ENCODE measurements at regions not wholly inside any gene's neighbourhood (a gene's known extent, or its start where the extent isn't known, plus 50 kb on each side); places are given as distances from the start of the nearest gene placed in this dataset.

GRCh38 chr3:64410226-64410625 lies 185.0 kb upstream of the PRICKLE2 start:
- H3K27me3 Mint-ChIP-seq: peaks cover 4 to 17% of the 10 kb centered on the region in 2 donors
- H3K27ac Mint-ChIP-seq: no peak overlapping the region
- H3K4me3 Mint-ChIP-seq: no peak overlapping the region
- Histone ChIP-seq H3K27me3 (ENCODE audit: insufficient read depth, low read length, poor library complexity, severe bottlenecking) (no peaks in the 10 kb centered on the region), H3K4me1 (ENCODE audit: insufficient read depth, low read length) (no peaks in the 10 kb centered on the region), H3K36me3 (ENCODE audit: insufficient read depth, low read length) (no peaks in the 10 kb centered on the region), H3K4me3 (ENCODE audit: low read length) (no peak overlapping the region), H3K9me3 (ENCODE audit: low read length) (no peaks in the 10 kb centered on the region), H3K27ac (ENCODE audit: low read depth, low read length) (no peak overlapping the region)
- POLR2A ChIA-PET: no interaction called here
- H3K36me3 Mint-ChIP-seq: no peaks in the 10 kb centered on the region
- H3K9me3 Mint-ChIP-seq: peaks cover 0 to 2% (median 0%) of the 10 kb centered on the region in 5 donors
- DNase-seq: no peak
- CTCF ChIA-PET: no interaction called here
- H3K4me1 Mint-ChIP-seq: no peaks in the 10 kb centered on the region

DNA sequence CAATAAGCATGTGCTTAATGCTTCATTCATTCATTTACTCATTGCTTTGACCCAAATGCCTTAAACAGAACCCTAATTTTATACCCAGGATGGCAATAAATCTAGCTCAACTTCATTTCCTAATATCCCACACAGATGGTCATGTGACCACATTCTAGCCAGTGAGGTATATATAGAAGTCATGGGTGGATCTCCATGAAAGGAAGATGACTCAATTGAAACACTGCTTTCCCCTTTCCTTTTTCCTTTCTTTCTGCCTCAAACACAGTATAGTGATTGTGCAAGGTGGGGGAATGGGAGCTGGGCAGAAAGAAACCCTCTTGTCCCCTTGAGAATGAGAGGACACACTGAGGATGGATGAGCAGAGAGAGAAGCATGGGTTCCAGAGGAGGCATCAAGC lies 183.5 kb upstream of the PRICKLE2 start:
- H3K27ac Mint-ChIP-seq: no peak overlapping the region
- ChIA-PET POLR2A (no interaction called here), CTCF (no interaction called here)
- Histone ChIP-seq H3K4me1 (ENCODE audit: insufficient read depth, low read length) (no peaks in the 10 kb centered on the region), H3K27ac (ENCODE audit: low read depth, low read length) (no peak overlapping the region), H3K27me3 (ENCODE audit: insufficient read depth, low read length, poor library complexity, severe bottlenecking) (no peaks in the 10 kb centered on the region), H3K4me3 (ENCODE audit: low read length) (no peak overlapping the region), H3K9me3 (ENCODE audit: low read length) (no peaks in the 10 kb centered on the region), H3K36me3 (ENCODE audit: insufficient read depth, low read length) (no peaks in the 10 kb centered on the region)
- no peaks in the 10 kb centered on the region for H3K4me1 Mint-ChIP-seq
- no peak for DNase-seq
- no peak overlapping the region for H3K4me3 Mint-ChIP-seq
- peaks cover 0 to 13% of the 10 kb centered on the region in 2 donors for H3K27me3 Mint-ChIP-seq
- H3K9me3 Mint-ChIP-seq: peaks cover 0 to 2% (median 0%) of the 10 kb centered on the region in 5 donors
- no peaks in the 10 kb centered on the region for H3K36me3 Mint-ChIP-seq

DNA sequence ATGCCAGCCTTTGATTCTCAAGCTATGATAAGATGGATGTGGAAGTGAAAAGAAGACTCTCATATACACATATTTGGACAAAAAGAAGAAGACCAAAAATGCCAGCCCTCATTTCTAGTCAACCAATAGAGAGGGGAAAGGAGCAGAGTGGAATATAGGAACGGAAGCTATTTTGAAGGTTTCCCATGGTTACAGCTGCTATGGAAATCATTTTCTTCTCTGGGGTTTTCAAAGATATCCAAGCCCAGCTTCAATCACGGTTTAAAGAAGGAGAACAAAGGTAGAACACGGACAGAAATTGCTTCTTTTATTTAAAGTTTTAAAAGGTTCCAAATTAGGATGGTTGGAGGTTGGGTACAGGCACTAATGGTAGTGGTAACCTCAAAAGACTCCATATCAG lies 181.0 kb upstream of the PRICKLE2 start:
- no peaks in the 10 kb centered on the region for H3K9me3 ChIP-seq (ENCODE audit: low read length)
- H3K27me3 Mint-ChIP-seq: peaks cover 0 to 7% of the 10 kb centered on the region in 2 donors
- ChIA-PET CTCF (no interaction called here), POLR2A (no interaction called here)
- H3K27me3 ChIP-seq (ENCODE audit: insufficient read depth, low read length, poor library complexity, severe bottlenecking): no peaks in the 10 kb centered on the region
- no peaks in the 10 kb centered on the region for H3K36me3 Mint-ChIP-seq
- H3K4me3 ChIP-seq (ENCODE audit: low read length): no peak overlapping the region
- H3K9me3 Mint-ChIP-seq: peaks cover 0 to 2% (median 0%) of the 10 kb centered on the region in 5 donors
- H3K27ac Mint-ChIP-seq: no peak overlapping the region
- no peak overlapping the region for H3K27ac ChIP-seq (ENCODE audit: low read depth, low read length)
- DNase-seq: no peak
- no peaks in the 10 kb centered on the region for H3K4me1 ChIP-seq (ENCODE audit: insufficient read depth, low read length)
- no peak overlapping the region for H3K4me3 Mint-ChIP-seq
- H3K36me3 ChIP-seq (ENCODE audit: insufficient read depth, low read length): no peaks in the 10 kb centered on the region
- no peaks in the 10 kb centered on the region for H3K4me1 Mint-ChIP-seq

DNA sequence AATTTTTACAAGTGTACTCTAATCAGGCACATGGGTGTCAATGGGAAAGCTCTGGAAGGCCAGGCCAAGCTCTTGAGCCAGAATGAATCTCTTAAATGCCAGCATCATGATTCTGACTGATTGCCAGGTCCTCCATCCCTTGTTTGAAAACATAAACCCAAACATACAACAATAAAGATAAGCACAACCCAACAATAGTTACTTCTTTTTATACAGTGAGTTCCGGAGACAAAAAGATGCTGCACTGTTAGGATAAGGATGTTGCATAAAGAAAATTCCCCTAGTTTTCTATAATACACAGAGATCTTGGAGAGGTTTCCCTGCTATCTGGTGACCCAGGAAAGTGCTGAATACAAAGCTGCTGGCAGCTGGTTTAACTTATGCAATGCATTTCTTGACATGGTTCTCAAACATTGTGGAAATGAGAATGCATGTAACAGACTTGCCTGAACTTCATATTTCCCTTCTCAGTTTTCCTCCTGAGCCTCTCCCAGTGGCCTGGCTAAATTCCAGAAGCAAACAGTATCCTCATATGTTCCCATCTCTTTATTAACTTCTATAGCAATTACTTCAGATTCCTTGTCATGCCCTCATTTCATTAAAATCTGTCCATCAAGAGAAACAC lies 180.1 kb upstream of the PRICKLE2 start:
- no peak overlapping the region for H3K4me3 Mint-ChIP-seq
- no peaks in the 10 kb centered on the region for H3K36me3 Mint-ChIP-seq
- H3K4me3 ChIP-seq (ENCODE audit: low read length): no peak overlapping the region
- peaks cover 0 to 7% of the 10 kb centered on the region in 2 donors for H3K27me3 Mint-ChIP-seq
- POLR2A ChIA-PET: no interaction called here
- no peak overlapping the region for H3K27ac ChIP-seq (ENCODE audit: low read depth, low read length)
- no peaks in the 10 kb centered on the region for H3K36me3 ChIP-seq (ENCODE audit: insufficient read depth, low read length)
- CTCF ChIA-PET: no interaction called here
- no peaks in the 10 kb centered on the region for H3K27me3 ChIP-seq (ENCODE audit: insufficient read depth, low read length, poor library complexity, severe bottlenecking)
- DNase-seq: no peak
- peaks cover 0 to 2% (median 0%) of the 10 kb centered on the region in 5 donors for H3K9me3 Mint-ChIP-seq
- H3K9me3 ChIP-seq (ENCODE audit: low read length): no peaks in the 10 kb centered on the region
- H3K27ac Mint-ChIP-seq: no peak overlapping the region
- H3K4me1 ChIP-seq (ENCODE audit: insufficient read depth, low read length): no peaks in the 10 kb centered on the region
- H3K4me1 Mint-ChIP-seq: no peaks in the 10 kb centered on the region

DNA sequence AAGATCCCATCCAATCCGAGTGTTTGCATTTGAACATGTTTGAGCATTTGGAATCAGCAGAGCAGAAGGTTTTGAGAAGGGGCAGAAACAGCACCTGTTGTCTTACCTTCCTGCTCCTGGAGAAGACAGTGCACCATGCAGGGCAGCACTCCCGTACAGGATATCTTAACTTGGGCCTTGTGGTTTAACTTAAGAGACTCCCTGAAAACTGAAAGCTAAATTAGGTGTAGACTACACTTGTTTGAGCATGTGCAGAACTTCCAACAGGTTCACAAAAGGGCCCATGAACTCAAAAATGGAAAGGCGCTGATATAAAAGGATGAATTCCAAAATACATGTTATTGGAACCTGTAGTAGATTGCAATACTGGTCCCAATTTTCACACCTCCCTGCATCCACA lies 175.4 kb upstream of the PRICKLE2 start:
- no peak overlapping the region for H3K4me3 Mint-ChIP-seq
- ChIA-PET POLR2A (no interaction called here), CTCF (interaction anchor here (1.1 kb wide), 1 partner anchor 8 kb away, joined by 3 read pairs; no protein-coding TSS in a partner anchor)
- H3K27ac Mint-ChIP-seq: no peak overlapping the region
- H3K27me3 ChIP-seq (ENCODE audit: insufficient read depth, low read length, poor library complexity, severe bottlenecking): peaks cover 3% of the 10 kb centered on the region
- H3K9me3 ChIP-seq (ENCODE audit: low read length): no peaks in the 10 kb centered on the region
- no peaks in the 10 kb centered on the region for H3K36me3 Mint-ChIP-seq
- H3K36me3 ChIP-seq (ENCODE audit: insufficient read depth, low read length): no peaks in the 10 kb centered on the region
- H3K9me3 Mint-ChIP-seq: no peaks in the 10 kb centered on the region
- no peaks in the 10 kb centered on the region for H3K4me1 ChIP-seq (ENCODE audit: insufficient read depth, low read length)
- DNase-seq: no peak
- no peak overlapping the region for H3K27ac ChIP-seq (ENCODE audit: low read depth, low read length)
- H3K4me1 Mint-ChIP-seq: no peaks in the 10 kb centered on the region
- H3K27me3 Mint-ChIP-seq: no peaks in the 10 kb centered on the region
- no peak overlapping the region for H3K4me3 ChIP-seq (ENCODE audit: low read length)

- H3K4me3 ChIP-seq (ENCODE audit: low read length): no peak overlapping the region
- H3K27me3 Mint-ChIP-seq: no peaks in the 10 kb centered on the region
- no peaks in the 10 kb centered on the region for H3K36me3 Mint-ChIP-seq
- no peaks in the 10 kb centered on the region for H3K4me1 ChIP-seq (ENCODE audit: insufficient read depth, low read length)
- H3K9me3 Mint-ChIP-seq: no peaks in the 10 kb centered on the region
- no peaks in the 10 kb centered on the region for H3K9me3 ChIP-seq (ENCODE audit: low read length)
- no peaks in the 10 kb centered on the region for H3K4me1 Mint-ChIP-seq
- no peak overlapping the region for H3K4me3 Mint-ChIP-seq
- H3K27me3 ChIP-seq (ENCODE audit: insufficient read depth, low read length, poor library complexity, severe bottlenecking): peaks cover 3% of the 10 kb centered on the region
- H3K36me3 ChIP-seq (ENCODE audit: insufficient read depth, low read length): no peaks in the 10 kb centered on the region
- ChIA-PET CTCF (no interaction called here), POLR2A (no interaction called here)
- DNase-seq: no peak
- no peak overlapping the region for H3K27ac Mint-ChIP-seq
- no peak overlapping the region for H3K27ac ChIP-seq (ENCODE audit: low read depth, low read length)
Observed at GRCh38 chr3:64399205-64399800, 174.0 kb upstream of the PRICKLE2 start.

GRCh38 chr3:64398476-64398875 lies 173.2 kb upstream of the PRICKLE2 start:
- no peak overlapping the region for H3K27ac Mint-ChIP-seq
- H3K9me3 Mint-ChIP-seq: no peaks in the 10 kb centered on the region
- Histone ChIP-seq H3K27me3 (ENCODE audit: insufficient read depth, low read length, poor library complexity, severe bottlenecking) (peaks cover 3% of the 10 kb centered on the region), H3K9me3 (ENCODE audit: low read length) (no peaks in the 10 kb centered on the region), H3K4me1 (ENCODE audit: insufficient read depth, low read length) (no peaks in the 10 kb centered on the region), H3K4me3 (ENCODE audit: low read length) (no peak overlapping the region), H3K36me3 (ENCODE audit: insufficient read depth, low read length) (no peaks in the 10 kb centered on the region), H3K27ac (ENCODE audit: low read depth, low read length) (no peak overlapping the region)
- POLR2A ChIA-PET: no interaction called here
- H3K4me3 Mint-ChIP-seq: no peak overlapping the region
- no peaks in the 10 kb centered on the region for H3K4me1 Mint-ChIP-seq
- CTCF ChIA-PET: no interaction called here
- DNase-seq: no peak
- no peaks in the 10 kb centered on the region for H3K36me3 Mint-ChIP-seq
- no peaks in the 10 kb centered on the region for H3K27me3 Mint-ChIP-seq

DNA sequence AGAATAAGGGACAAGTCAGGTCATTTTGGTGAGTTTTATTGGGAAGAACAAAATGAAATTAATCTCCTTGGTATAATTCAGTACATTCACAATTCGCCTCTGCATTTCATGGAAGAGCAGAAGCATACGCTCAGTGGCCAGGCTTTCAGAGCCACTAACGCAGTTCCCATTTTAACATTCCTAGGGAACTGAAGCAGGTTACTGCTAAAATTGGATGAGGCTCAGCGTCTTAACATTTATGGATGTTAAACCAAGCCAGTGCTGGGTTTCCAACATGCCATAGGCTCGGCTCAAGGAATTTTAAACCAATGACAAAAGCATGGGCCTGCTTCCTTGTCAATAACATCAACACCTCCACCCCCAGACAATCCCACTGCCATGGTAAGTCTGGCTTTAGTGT lies 172.7 kb upstream of the PRICKLE2 start:
- Histone ChIP-seq H3K36me3 (ENCODE audit: insufficient read depth, low read length) (no peaks in the 10 kb centered on the region), H3K27ac (ENCODE audit: low read depth, low read length) (no peak overlapping the region), H3K27me3 (ENCODE audit: insufficient read depth, low read length, poor library complexity, severe bottlenecking) (peaks cover 3% of the 10 kb centered on the region), H3K9me3 (ENCODE audit: low read length) (no peaks in the 10 kb centered on the region), H3K4me1 (ENCODE audit: insufficient read depth, low read length) (no peaks in the 10 kb centered on the region), H3K4me3 (ENCODE audit: low read length) (no peak overlapping the region)
- H3K27me3 Mint-ChIP-seq: no peaks in the 10 kb centered on the region
- H3K4me3 Mint-ChIP-seq: no peak overlapping the region
- CTCF ChIA-PET: no interaction called here
- POLR2A ChIA-PET: no interaction called here
- H3K36me3 Mint-ChIP-seq: no peaks in the 10 kb centered on the region
- no peaks in the 10 kb centered on the region for H3K9me3 Mint-ChIP-seq
- H3K4me1 Mint-ChIP-seq: no peaks in the 10 kb centered on the region
- DNase-seq: no peak
- no peak overlapping the region for H3K27ac Mint-ChIP-seq
